ENCODE measurements at regions not wholly inside any gene's neighbourhood (a gene's known extent, or its start where the extent isn't known, plus 50 kb on each side); places are given as distances from the start of the nearest gene placed in this dataset.

GRCh38 chr9:129386812-129387177, 208.7 kb upstream of the IER5L start:
- Histone ChIP-seq H3K27me3 (replicated peaks in 1 of 7) (no peaks in the 10 kb centered on the region), H3K9me3 (no peaks in the 10 kb centered on the region), H3K27ac (no peak overlapping the region), H3K4me1 (peaks cover 0 to 30% (median 23%) of the 10 kb centered on the region in 6 donors), H3K36me3 (no peaks in the 10 kb centered on the region), H3K4me3 (no peak overlapping the region)
- intact Hi-C loops (cut with DNase I; ENCODE audit: low total_unique reads): no loop called here
- TF ChIP-seq POLR2A (IDR thresholded peaks at IDR 0.05): no peak
- WGBS, 5 donors: 78 to 89% (median 84%) methylated on average over 3 to 6 of the region's 6 CpGs
- DNase-seq: no peak

GRCh38 chr9:129385211-129385934, 207.3 kb upstream of the IER5L start:
- Histone ChIP-seq H3K27me3 (replicated peaks in 1 of 7) (no peaks in the 10 kb centered on the region), H3K9me3 (no peaks in the 10 kb centered on the region), H3K4me3 (no peak overlapping the region), H3K36me3 (no peaks in the 10 kb centered on the region), H3K4me1 (peaks cover 0 to 30% (median 23%) of the 10 kb centered on the region in 6 donors), H3K27ac (peak overlapping the region in 2 of 8 donors; percentile 94)
- 78 to 86% (median 85%) methylated on average over 11 of the region's 11 CpGs for WGBS, 5 donors
- TF ChIP-seq POLR2A (IDR thresholded peaks at IDR 0.05) (no peak), POLR2AphosphoS5 (IDR thresholded peaks at IDR 0.05) (no peak), CTCF (IDR thresholded peaks at IDR 0.05 in 8 of 11, conservative IDR thresholded peaks at IDR 0.05 in 3 of 11) (no peak)
- no peak for DNase-seq
- intact Hi-C loops (cut with DNase I; ENCODE audit: low total_unique reads): no loop called here

- Histone ChIP-seq H3K36me3 (no peaks in the 10 kb centered on the region), H3K27ac (peak overlapping the region in 6 of 8 donors; percentile 89 to 94 (median 94)), H3K4me3 (peak overlapping the region in 2 of 8 donors; percentile 59 to 74), H3K9me3 (no peaks in the 10 kb centered on the region), H3K27me3 (replicated peaks in 1 of 7) (no peaks in the 10 kb centered on the region), H3K4me1 (peaks cover 0 to 30% (median 23%) of the 10 kb centered on the region in 6 donors)
- no peak for DNase-seq
- 88 to 98% (median 94%) methylated on average over 9 to 11 of the region's 11 CpGs for WGBS, 5 donors
- intact Hi-C loops (cut with DNase I; ENCODE audit: low total_unique reads): no loop called here
- TF ChIP-seq POLR2AphosphoS5 (IDR thresholded peaks at IDR 0.05) (no peak), POLR2A (IDR thresholded peaks at IDR 0.05) (no peak), CTCF (IDR thresholded peaks at IDR 0.05 in 8 of 11, conservative IDR thresholded peaks at IDR 0.05 in 3 of 11) (no peak)
Measured at GRCh38 chr9:129384491-129385210, 206.6 kb upstream of the IER5L start.

GRCh38 chr9:129383561-129384490, 205.8 kb upstream of the IER5L start:
- intact Hi-C loops (cut with DNase I; ENCODE audit: low total_unique reads): no loop called here
- TF ChIP-seq POLR2AphosphoS5 (IDR thresholded peaks at IDR 0.05) (peak; percentile 80 to 89 (median 87)), POLR2A (IDR thresholded peaks at IDR 0.05) (peak in 1 of 3 donors; percentile 31), CTCF (IDR thresholded peaks at IDR 0.05 in 8 of 11, conservative IDR thresholded peaks at IDR 0.05 in 3 of 11) (peak in 4 of 11 experiments; percentile 17 to 40 (median 27))
- no peaks in the 10 kb centered on the region for H3K9me3 ChIP-seq
- peaks cover 0 to 30% (median 23%) of the 10 kb centered on the region in 6 donors for H3K4me1 ChIP-seq
- peak overlapping the region; percentile 41 to 74 (median 48) for H3K4me3 ChIP-seq
- H3K27ac ChIP-seq: peak overlapping the region; percentile 84 to 94 (median 92)
- no peaks in the 10 kb centered on the region for H3K27me3 ChIP-seq (replicated peaks in 1 of 7)
- H3K36me3 ChIP-seq: no peaks in the 10 kb centered on the region
- DNase-seq: peak; percentile 96
- WGBS, 5 donors: 5 to 8% (median 7%) methylated on average over 55 to 65 of the region's 65 CpGs
